Esophagus muscularis mucosa (tissue), 4 donors: ENCODE measurements at regions not wholly inside any gene's neighbourhood (a gene's known extent, or its start where the extent isn't known, plus 50 kb on each side); places are given as distances from the start of the nearest gene placed in this dataset.

Source experiments
- DNase-seq: peaks from one replicate; pipeline ENCODE4 v3.0.0-alpha.2; 2017; ENCODE audit errors: extremely low spot score
- H3K27ac ChIP-seq, 4 donors: fragments of 200-600 bp; sonication (generic); replicated peaks in 1 of 4; 1 replicate in 3 of 4; 2 replicates in 1 of 4; pipeline ENCODE4 v1.5.1; 2016 to 2019; ENCODE audit warnings: mild to moderate bottlenecking in 1 of 4
- H3K27me3 ChIP-seq, 4 donors: fragments of 200-600 bp; sonication (generic); one replicate each; pipeline versions ENCODE4 v1.5.1 to v1.6.0; 2016 to 2019
- H3K36me3 ChIP-seq, 4 donors: fragments of 200-600 bp; sonication (generic); one replicate each; pipeline ENCODE4 v1.5.1; 2016 to 2019
- H3K4me1 ChIP-seq, 4 donors: fragments of 200-600 bp; sonication (generic); one replicate each; pipeline ENCODE4 v1.5.1; 2016 to 2019
- H3K4me3 ChIP-seq, 4 donors: fragments of 200-600 bp; sonication (generic); 1 replicate in 2 of 4; 2 replicates in 2 of 4; pipeline ENCODE4 v1.5.1; 2016 to 2019; ENCODE audit warnings: mild to moderate bottlenecking in 4 of 4, moderate library complexity in 1 of 4
- H3K9me3 ChIP-seq, 4 donors: fragments of 200-600 bp; sonication (generic); 1 replicate in 3 of 4; 2 replicates in 1 of 4; pipeline ENCODE4 v1.5.1; 2016 to 2019
- CTCF ChIP-seq, 3 experiments: fragments of 200-600 bp in 2 of 3; fragments of 450-650 bp in 1 of 3; sonication (generic) in 2 of 3; IDR thresholded peaks; one replicate each; pipeline ENCODE4 v1.5.1; 2017 to 2019; ENCODE audit warnings: antibody characterized with exemption in 3 of 3, mild to moderate bottlenecking in 2 of 3, moderate library complexity in 1 of 3
- EP300 ChIP-seq: sonication (generic); formaldehyde crosslinking; IDR thresholded peaks from one replicate; pipeline ENCODE4 v1.6.1; 2017; ENCODE audit warnings: antibody characterized with exemption
- POLR2A ChIP-seq: fragments of 450-650 bp; IDR thresholded peaks from one replicate; pipeline ENCODE4 v1.6.1; 2017; ENCODE audit warnings: antibody characterized with exemption, moderate library complexity, mild to moderate bottlenecking, low read depth
- POLR2AphosphoS5 ChIP-seq, 2 donors: sonication (generic); formaldehyde crosslinking; IDR thresholded peaks; one replicate each; pipeline ENCODE4 v1.6.1; 2017; ENCODE audit warnings: antibody characterized with exemption in 2 of 2
- WGBS: methylation state at CpG from one replicate; pipeline ENCODE4 v1.1.5; 2018; 5-methylcytosine and 5-hydroxymethylcytosine counted together
- intact Hi-C: fragments of 100-400 bp; cut with DNase I; formaldehyde crosslinking; loops from one replicate; pipeline ENCODE4 v1.15.1; 2023

DNA sequence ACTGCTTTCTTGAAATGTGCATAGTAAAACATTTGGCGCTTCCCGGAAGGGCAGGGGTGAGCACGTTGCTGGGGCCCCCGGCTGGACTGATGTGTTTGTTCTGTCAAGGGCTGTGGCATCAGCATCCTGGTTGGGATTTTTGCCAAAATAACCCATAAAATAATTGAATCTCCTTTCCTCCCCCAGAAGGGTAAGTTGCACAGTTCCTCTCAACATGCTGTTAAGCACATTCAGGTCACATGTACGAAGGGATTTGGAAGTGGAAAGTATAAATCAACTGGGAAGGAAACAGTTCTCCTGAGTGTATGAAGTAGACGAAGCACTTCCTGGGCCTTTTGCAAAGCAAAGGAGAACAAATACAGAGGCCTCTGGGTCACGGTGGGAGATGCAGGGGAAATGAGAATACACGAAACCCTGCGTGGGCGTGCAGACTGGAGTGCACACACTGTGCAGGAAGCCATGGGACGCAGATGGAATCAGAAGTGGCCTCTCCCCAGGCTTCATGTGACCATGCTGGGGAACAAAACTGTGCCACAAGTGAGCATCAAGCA is 183.9 kb downstream of the LPIN1 start:
- Histone ChIP-seq H3K27ac (no peak overlapping the region), H3K27me3 (no peaks in the 10 kb centered on the region), H3K4me3 (no peak overlapping the region), H3K36me3 (no peaks in the 10 kb centered on the region), H3K9me3 (no peaks in the 10 kb centered on the region), H3K4me1 (no peaks in the 10 kb centered on the region)
- DNase-seq, result no peak
- intact Hi-C loops, result no loop called here
- 68% methylated on average over 11 of the region's 11 CpGs for WGBS
- TF ChIP-seq CTCF (IDR thresholded peaks at IDR 0.05) (no peak), POLR2AphosphoS5 (IDR thresholded peaks at IDR 0.05) (no peak), POLR2A (no peak), EP300 (no peak)

- WGBS, result 84% methylated on average over 7 of the region's 7 CpGs
- H3K27ac ChIP-seq, result no peak overlapping the region
These were observed 185.6 kb downstream of the LPIN1 start for GRCh38 chr2:11932048-11932512.

GRCh38 chr2:11932962-11933361 is 186.5 kb downstream of the LPIN1 start:
- no peaks in the 10 kb centered on the region for H3K4me1 ChIP-seq
- no peaks in the 10 kb centered on the region for H3K27me3 ChIP-seq
- WGBS, result 87% methylated on average over 3 of the region's 3 CpGs
- TF ChIP-seq EP300, result no peak
- TF ChIP-seq POLR2A, result no peak
- no peak for TF ChIP-seq POLR2AphosphoS5 (IDR thresholded peaks at IDR 0.05)
- TF ChIP-seq CTCF (IDR thresholded peaks at IDR 0.05), result no peak
- no peaks in the 10 kb centered on the region for H3K9me3 ChIP-seq
- no peaks in the 10 kb centered on the region for H3K36me3 ChIP-seq
- no peak overlapping the region for H3K4me3 ChIP-seq
- peak; percentile 8 for DNase-seq
- H3K27ac ChIP-seq, result no peak overlapping the region
- intact Hi-C loops, result no loop called here

More at GRCh38 chr2:11932048-11932512, 185.6 kb downstream of the LPIN1 start:
- no peaks in the 10 kb centered on the region for H3K36me3 ChIP-seq
- peak; percentile 42 for DNase-seq
- H3K4me3 ChIP-seq, result no peak overlapping the region
- H3K4me1 ChIP-seq, result no peaks in the 10 kb centered on the region
- no peaks in the 10 kb centered on the region for H3K27me3 ChIP-seq
- no peaks in the 10 kb centered on the region for H3K9me3 ChIP-seq
- TF ChIP-seq POLR2A (no peak), EP300 (no peak), CTCF (IDR thresholded peaks at IDR 0.05) (no peak), POLR2AphosphoS5 (IDR thresholded peaks at IDR 0.05) (no peak)
- intact Hi-C loops, result no loop called here

DNA sequence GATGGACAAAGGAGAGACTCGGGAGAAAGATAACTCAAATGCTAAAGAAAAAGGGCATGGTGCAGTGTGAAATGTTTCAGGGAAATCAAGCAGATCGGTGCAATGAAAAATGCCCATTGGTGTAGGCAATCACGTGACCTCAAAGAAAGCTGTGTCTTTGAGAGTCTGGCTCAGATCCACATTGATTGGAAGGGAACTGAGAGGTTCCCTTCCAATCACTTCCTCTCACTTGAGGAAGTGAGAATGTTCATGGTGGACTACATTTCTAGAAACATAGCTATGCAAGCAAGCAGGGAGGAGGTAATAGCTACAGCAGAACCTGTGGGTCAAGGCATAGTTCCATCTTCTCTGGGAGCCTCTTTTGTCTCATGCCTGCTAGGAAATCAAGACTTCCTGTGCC is 187.4 kb downstream of the LPIN1 start:
- no peaks in the 10 kb centered on the region for H3K36me3 ChIP-seq
- no peaks in the 10 kb centered on the region for H3K9me3 ChIP-seq
- 84% methylated on average over 3 of the region's 3 CpGs for WGBS
- H3K4me3 ChIP-seq, result no peak overlapping the region
- no peak overlapping the region for H3K27ac ChIP-seq
- intact Hi-C loops, result no loop called here
- H3K4me1 ChIP-seq, result no peaks in the 10 kb centered on the region
- H3K27me3 ChIP-seq, result no peaks in the 10 kb centered on the region
- DNase-seq, result peak; percentile 50
- no peak for TF ChIP-seq EP300
- TF ChIP-seq POLR2AphosphoS5 (IDR thresholded peaks at IDR 0.05), result no peak
- TF ChIP-seq CTCF (IDR thresholded peaks at IDR 0.05), result no peak
- TF ChIP-seq POLR2A, result no peak

- DNase-seq, result no peak
- WGBS, result 86% methylated on average over 9 of the region's 9 CpGs
- H3K27ac ChIP-seq, result no peak overlapping the region
- no peaks in the 10 kb centered on the region for H3K9me3 ChIP-seq
- intact Hi-C loops, result no loop called here
- H3K4me3 ChIP-seq, result no peak overlapping the region
- H3K27me3 ChIP-seq, result no peaks in the 10 kb centered on the region
- no peaks in the 10 kb centered on the region for H3K36me3 ChIP-seq
- TF ChIP-seq POLR2A (no peak), EP300 (no peak), POLR2AphosphoS5 (IDR thresholded peaks at IDR 0.05) (no peak), CTCF (IDR thresholded peaks at IDR 0.05) (no peak)
- no peaks in the 10 kb centered on the region for H3K4me1 ChIP-seq
These were observed 190.3 kb downstream of the LPIN1 start for GRCh38 chr2:11936761-11937160.
